HG03066 (cell line): ENCODE measurements at regions not wholly inside any gene's neighbourhood (a gene's known extent, or its start where the extent isn't known, plus 50 kb on each side); places are given as distances from the start of the nearest gene placed in this dataset.
"Not testable (repeated sequence)": the region's sequence is repeated elsewhere in the genome, so short reads cannot be mapped to it uniquely, and the experiment has no call there.

Experiments used
- ATAC-seq: cut with Tn5 transposase; IDR thresholded peaks from one replicate; pipeline ENCODE4 v1.9.1; 2021; ENCODE audit warnings: low read depth; ENCODE audit not compliant: unreplicated experiment

- no peak for ATAC-seq
Measured at GRCh38 chr10:125407557-125407956, 247.2 kb upstream of the CTBP2 start.

- ATAC-seq, result no peak
Measured at GRCh38 chr10:125407000-125407502, 246.7 kb upstream of the CTBP2 start.

- ATAC-seq, result not testable (repeated sequence)
Measured at GRCh38 chr10:125404902-125405301, 244.5 kb upstream of the CTBP2 start.

- no peak for ATAC-seq
Measured at GRCh38 chr10:125401462-125401861, 241.1 kb upstream of the CTBP2 start.

- no peak for ATAC-seq
Measured at GRCh38 chr10:125399289-125399688, 238.9 kb upstream of the CTBP2 start.

- ATAC-seq, result no peak
Measured at GRCh38 chr10:125398270-125398669, 237.9 kb upstream of the CTBP2 start.

GRCh38 chr10:125397608-125398007 lies 237.2 kb upstream of the CTBP2 start:
- no peak for ATAC-seq

- no peak for ATAC-seq
Measured at GRCh38 chr10:125396676-125397075, 236.3 kb upstream of the CTBP2 start.

- ATAC-seq, result no peak
Measured at GRCh38 chr10:125392609-125393008, 232.2 kb upstream of the CTBP2 start.

GRCh38 chr10:125392154-125392553 lies 231.8 kb upstream of the CTBP2 start:
- ATAC-seq, result no peak

- ATAC-seq, result no peak
Measured at GRCh38 chr10:125389648-125390047, 229.3 kb upstream of the CTBP2 start.

- no peak for ATAC-seq
Measured at GRCh38 chr10:125379592-125379991, 219.2 kb upstream of the CTBP2 start.

- ATAC-seq, result no peak
Measured at GRCh38 chr10:125377368-125377767, 217.0 kb upstream of the CTBP2 start.

- ATAC-seq, result no peak
Measured at GRCh38 chr10:125375210-125375609, 214.8 kb upstream of the CTBP2 start.

- no peak for ATAC-seq
Measured at GRCh38 chr10:125373546-125373945, 213.2 kb upstream of the CTBP2 start.

- no peak for ATAC-seq
Measured at GRCh38 chr10:125370578-125370977, 210.2 kb upstream of the CTBP2 start.

GRCh38 chr10:125369382-125370326 lies 209.3 kb upstream of the CTBP2 start:
- ATAC-seq, result no peak

- no peak for ATAC-seq
Measured at GRCh38 chr10:125368146-125368545, 207.8 kb upstream of the CTBP2 start.

GRCh38 chr10:125363791-125364190 lies 203.4 kb upstream of the CTBP2 start:
- ATAC-seq, result no peak

- no peak for ATAC-seq
Measured at GRCh38 chr10:125362950-125363349, 202.6 kb upstream of the CTBP2 start.

- ATAC-seq, result no peak
Measured at GRCh38 chr10:125359401-125359800, 199.0 kb upstream of the CTBP2 start.

- no peak for ATAC-seq
Measured at GRCh38 chr10:125355657-125356056, 195.3 kb upstream of the CTBP2 start.
